Erythroblast (primary cell): ENCODE measurements at regions not wholly inside any gene's neighbourhood (a gene's known extent, or its start where the extent isn't known, plus 50 kb on each side); places are given as distances from the start of the nearest gene placed in this dataset.
"Not testable (repeated sequence)": the region's sequence is repeated elsewhere in the genome, so short reads cannot be mapped to it uniquely, and the experiment has no call there.

Source experiments
- DNase-seq, 2 experiments: peaks; one replicate each; lab custom pipeline; 2025; lab: John Stamatoyannopoulos, UW
- GATA1 ChIP-seq: IDR thresholded peaks from 2 replicates; pipeline ENCODE4 v1.6.1; 2011; ENCODE audit warnings: low read depth, mild to moderate bottlenecking, control low read depth, low read length, moderate library complexity
- POLR2A ChIP-seq: IDR thresholded peaks from 2 replicates; pipeline ENCODE4 v1.6.1; 2011; ENCODE audit warnings: mild to moderate bottlenecking, low read length

DNA sequence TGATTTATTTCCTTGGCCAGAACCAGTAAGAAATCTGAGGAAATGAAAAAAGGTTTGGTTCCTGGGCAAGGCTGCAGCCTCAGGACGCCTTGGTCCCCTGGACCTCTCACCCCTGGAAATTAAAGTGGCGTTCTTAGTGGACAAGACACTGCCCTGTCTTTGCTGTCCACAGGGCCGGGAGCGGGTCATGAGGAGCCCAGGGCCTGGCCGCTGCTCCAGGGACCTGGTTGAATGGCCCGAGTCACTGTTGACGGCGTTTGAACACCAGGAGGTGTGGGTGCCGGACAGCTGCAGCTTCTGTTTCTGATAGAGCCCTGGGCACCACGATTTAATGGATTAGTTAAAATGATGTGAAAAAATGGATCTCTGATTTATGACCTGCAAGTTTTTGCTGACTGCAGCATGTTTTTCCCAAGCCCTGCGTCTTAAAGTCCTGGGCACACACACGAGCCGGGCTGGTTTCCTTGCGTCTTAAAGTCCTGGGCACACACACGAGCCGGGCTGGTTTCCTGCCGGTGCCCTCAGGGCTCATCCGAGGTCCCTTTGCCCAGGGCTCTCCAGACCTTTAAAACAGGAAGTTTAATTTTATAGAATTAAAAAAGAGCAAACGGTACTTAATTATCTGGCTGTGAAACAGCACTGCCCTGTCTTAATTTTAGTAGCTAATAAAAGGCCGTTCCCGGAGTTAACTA lies 74.1 kb upstream of the ACTRT2 start:
- no peak for TF ChIP-seq GATA1
- no peak for TF ChIP-seq POLR2A
- DNase-seq: no peak

DNA sequence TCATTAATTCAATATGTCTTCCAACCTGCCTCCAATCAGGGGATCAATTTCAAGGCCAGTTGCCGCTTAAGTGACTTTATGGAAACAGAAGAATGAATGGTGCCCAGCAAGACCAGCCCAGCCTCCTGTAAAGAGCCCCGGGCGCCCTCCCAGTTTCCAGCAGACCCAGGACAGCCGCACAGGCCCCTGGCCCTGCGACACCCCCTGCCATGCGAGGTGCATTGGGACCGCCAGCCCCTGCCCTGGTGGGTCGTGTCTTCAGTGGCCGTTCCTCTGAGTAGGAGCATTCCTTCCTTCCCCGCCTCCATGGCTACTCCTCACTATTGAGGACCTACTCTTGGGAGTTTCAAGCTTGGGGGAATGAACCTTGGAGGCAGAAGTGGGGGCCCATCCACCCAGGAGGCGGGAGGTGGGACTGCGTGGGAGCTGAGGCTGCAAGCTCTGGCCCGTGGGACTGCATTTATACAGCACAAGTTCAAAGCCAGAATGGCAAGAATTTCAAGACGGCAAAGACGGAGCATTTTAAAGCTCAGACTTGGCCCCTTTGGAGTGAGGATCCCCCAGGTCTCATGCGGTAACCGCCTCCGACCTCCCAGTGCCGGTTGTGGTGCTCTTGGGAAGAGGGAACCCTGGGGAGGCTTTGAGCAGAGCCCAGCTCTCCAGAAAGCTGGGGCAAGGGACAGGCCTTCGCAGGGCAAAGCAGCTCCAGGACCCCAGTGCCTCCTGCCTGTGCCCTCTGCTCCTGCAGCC lies 73.1 kb upstream of the ACTRT2 start:
- TF ChIP-seq GATA1 (no peak), POLR2A (no peak)
- DNase-seq: no peak

DNA sequence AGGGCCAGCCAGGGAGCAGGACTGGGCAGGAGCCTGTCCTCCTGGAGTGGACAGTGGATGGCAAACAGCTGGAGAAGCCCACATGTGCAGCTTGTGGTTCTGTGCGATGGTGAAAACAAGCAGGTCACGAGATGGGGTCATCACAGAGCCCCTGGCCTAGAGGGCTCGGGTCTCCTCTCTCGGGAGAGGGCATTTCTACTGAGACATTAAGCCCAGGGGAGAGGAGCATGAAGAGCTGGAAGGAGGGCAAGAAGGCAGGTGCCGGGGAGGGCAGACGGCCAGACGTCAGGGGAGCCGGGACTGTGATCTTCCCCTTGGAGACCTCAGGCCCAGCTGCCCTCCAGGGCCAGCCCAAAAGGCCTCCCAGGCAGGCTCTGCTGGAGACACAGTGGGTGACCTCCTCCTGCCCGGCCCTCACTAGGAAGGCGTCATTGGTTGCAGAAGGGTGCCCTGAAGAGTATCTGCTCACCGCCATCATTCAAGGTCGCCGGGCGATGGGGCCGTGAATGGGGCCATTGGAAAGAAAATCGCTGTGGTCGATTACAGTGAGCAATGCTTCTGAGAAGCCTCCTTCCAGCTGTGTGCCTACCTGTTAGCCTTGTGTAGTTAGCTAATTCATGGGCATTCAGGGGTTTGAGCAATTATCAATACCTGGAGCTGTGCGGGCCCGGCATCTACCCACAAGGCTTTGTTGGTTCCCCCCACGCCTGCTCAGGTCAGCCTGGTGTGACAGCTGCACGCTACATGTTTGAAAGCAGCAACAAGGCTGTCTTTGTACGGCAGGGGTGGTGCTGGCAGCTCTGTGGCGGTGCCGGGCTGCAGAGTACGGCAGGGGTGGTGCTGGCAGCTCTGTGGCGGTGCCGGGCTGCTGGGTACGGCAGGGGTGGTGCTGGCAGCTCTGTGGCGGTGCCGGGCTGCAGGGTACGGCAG lies 72.3 kb upstream of the ACTRT2 start:
- TF ChIP-seq POLR2A (no peak), GATA1 (no peak)
- DNase-seq: no peak

DNA sequence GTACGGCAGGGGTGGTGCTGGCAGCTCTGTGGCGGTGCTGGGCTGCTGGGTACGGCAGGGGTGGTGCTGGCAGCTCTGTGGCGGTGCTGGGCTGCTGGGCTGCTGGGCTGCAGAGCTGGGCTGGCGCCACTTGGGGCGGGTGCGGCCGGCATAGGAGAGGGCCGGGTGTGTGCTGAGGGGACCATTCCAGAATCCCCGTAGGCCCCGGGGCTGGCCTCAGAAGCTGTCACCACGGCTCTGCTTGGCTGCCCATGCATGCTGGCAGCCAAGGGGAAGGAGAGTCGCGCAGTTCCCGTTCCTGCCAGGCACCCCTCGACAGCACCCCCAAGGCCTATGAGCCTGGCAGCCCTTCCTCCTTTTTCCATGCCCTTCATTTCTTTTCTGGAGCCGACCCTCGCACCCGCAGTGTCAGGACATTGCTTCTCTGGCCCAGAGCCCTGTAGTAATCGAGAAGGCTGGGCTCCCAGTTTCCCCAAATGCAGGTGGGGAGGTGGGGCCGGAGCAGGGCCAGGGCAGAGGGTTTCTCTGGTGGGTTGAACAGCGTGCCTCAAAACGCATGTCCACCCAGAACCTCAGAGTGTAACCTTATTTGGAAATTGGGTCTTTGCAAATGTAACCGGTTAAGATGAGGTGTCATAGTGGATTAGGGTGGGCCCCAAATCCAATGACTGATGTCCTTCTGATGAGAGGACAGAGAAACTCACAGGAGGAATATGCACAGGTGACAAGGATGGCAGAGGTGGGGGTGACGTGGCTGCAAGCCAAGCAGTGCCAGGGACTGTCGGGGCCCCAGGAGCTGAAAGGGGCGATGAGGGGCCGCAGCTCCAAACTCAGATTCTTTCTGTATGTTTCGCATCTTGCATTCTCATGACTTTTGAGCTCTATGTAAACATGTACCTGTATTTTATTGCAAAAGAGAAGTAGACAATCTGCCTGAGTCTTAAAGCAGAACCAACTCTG lies 71.0 kb upstream of the ACTRT2 start:
- no peak for DNase-seq
- TF ChIP-seq POLR2A: no peak
- TF ChIP-seq GATA1: no peak

DNA sequence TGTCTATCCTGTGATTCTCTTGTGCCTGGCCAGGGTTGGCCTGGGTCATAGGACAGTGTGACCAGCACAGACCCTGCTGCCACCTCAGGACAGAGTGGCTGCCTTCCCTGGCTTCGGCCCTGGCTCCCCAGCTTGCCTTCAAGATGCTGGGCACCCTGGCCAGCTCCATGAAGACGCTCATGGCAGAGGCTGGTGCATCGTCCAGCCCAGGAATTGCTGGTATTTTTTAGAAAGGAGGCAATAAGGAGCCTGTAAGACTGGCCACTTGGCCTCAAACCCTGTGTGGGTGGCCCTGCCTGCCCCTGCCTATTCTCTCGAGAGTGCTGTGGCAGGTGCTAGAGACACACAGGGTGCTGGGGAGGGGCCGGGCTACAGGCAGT lies 70.4 kb upstream of the ACTRT2 start:
- no peak for TF ChIP-seq POLR2A
- TF ChIP-seq GATA1: no peak
- no peak for DNase-seq

DNA sequence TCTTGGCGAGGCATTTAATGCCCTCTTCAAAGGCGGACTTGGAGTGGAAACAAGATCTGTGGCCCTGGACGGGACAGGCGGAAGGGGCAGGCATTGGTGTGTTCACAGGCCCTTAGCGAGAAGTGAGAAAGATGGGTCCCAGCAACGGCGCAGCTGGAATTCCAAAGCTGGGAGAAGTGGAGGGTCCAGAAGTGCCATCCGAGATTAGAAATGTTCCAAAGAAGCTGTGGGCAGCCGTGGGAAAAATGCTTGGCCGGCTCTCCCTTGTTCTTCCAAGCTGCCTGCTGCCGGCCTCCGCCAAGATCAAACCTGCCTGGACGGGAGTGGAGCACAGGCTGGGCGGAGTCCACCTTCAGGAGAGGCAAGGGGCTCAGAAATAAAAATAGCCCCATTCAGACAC lies 69.4 kb upstream of the ACTRT2 start:
- TF ChIP-seq GATA1: no peak
- TF ChIP-seq POLR2A: no peak
- no peak for DNase-seq

DNA sequence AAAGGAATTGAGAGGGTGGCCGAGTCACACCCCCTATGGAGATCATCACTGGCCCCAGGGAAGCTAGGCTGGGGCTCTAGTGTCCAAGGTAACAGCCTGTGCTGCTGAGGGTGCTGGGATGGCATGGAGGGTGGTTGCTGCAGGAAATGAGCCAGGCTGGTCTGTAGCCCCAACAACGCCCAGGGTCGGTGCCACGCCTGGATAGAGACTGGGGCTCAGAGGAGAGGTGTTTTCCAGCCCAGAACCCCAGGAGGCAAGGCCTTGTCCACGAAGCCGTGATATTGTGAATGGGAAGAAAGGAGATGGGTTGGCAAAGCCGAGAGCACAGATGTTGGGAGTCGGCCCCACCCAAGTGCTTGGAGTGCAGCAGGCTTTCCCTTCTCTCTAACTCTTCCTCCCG lies 68.9 kb upstream of the ACTRT2 start:
- no peak for DNase-seq
- TF ChIP-seq GATA1: no peak
- no peak for TF ChIP-seq POLR2A

DNA sequence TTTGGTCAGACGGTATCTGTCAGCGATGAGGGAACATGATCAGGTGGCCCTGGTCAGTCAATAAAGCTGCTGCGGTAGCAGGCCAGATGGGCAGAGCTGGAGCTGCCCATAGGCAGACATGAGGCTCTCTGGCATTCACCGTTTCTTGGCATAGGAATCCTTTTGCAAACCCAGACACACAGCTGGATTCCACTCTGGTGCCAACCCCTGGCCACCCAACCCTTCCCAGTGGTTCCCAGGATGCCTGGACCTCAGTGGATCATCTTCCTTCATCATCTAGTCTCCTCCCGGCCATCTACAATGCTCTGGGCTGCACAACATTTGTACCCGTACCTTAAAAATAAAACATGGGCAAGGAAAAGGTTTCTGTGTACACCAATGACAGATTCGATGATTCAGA lies 68.3 kb upstream of the ACTRT2 start:
- DNase-seq: no peak
- TF ChIP-seq GATA1: no peak
- TF ChIP-seq POLR2A: no peak

DNA sequence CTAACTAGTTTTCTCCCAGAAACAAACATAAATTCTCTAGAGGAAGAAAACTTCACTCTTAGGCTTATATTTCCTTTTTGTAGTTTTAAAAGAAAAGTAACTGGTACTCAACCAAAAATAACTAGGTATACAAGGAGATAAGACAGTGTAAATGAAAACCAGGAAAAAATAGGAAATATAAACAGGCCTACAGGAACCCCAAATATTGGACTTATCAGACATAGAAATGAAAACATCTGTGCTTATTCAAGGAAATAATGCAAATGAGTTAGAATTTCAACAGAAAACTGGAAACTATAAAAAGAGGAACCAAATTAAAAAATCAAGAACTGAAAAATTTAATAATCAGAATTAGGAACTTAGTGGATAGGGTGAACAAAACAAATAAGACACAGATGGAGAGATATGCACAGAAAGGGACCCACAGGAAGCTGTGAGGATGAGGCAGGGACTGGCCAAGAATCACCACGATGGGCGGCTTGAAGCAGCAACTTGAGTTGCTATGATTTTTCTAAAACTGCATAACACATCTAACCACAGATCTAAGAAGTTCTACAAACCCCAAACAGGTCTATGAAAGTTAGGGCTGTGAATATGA lies 67.5 kb upstream of the ACTRT2 start:
- TF ChIP-seq GATA1 (no peak), POLR2A (no peak)

DNA sequence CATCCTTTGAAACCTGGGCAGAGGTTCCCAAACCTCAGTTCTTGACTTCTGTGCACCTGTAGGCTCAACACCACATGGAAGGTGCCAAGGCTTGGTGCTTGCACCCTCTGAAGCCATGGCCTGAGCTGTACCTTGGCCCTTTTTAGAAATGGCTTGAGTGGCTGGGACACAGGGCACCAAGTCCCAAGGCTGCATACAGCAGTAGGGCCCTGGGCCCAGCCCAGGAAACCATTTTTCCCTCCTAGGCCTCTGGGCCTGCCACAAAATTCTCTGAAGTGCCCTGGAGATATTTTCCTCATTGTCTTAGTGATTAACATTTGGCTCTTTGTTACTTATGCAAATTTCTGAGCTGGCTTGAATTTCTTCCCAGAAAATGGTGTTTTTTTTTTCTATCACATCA lies 65.6 kb upstream of the ACTRT2 start:
- no peak for DNase-seq
- no peak for TF ChIP-seq GATA1
- no peak for TF ChIP-seq POLR2A

More for the DNA sequence above, 67.5 kb upstream of the ACTRT2 start:
- DNase-seq: no peak

DNA sequence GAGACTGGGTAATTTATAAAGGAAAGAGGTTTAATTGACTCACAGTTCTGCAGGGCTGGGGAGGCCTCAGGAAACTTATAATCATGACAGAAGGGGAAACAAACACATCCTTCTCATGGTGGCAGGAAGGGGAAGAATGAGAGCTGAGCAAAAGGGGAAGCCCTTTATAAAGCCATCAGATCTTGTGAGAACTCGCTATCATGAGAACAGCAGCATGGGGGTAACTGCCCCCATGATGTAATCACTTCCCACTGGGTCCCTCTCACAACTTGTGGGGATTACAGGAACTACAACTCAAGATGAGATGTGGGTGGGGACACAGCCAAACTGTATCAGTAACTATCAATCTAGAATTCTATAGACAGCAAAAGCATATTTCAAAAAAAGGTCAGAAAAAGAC lies 64.7 kb upstream of the ACTRT2 start:
- no peak for DNase-seq
- TF ChIP-seq POLR2A: no peak
- no peak for TF ChIP-seq GATA1

DNA sequence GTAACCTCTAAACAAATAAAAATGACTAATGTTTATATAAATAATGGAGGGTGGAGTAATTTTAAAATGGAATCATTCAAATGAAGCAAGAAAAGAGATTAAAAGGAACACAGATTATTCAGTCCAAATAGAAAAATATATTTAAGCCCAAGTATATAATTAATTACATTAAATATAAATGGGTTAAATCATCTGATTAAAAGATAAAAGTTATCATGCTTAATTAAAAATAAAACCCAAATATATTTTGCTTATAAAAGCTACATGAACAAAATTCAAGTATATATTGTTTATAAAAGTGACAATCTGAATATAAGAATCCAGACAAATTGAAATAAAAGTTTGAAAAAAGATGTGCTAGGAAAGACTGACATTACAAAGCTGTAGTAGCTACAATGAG lies 63.9 kb upstream of the ACTRT2 start:
- no peak for DNase-seq
- no peak for TF ChIP-seq GATA1
- no peak for TF ChIP-seq POLR2A

DNA sequence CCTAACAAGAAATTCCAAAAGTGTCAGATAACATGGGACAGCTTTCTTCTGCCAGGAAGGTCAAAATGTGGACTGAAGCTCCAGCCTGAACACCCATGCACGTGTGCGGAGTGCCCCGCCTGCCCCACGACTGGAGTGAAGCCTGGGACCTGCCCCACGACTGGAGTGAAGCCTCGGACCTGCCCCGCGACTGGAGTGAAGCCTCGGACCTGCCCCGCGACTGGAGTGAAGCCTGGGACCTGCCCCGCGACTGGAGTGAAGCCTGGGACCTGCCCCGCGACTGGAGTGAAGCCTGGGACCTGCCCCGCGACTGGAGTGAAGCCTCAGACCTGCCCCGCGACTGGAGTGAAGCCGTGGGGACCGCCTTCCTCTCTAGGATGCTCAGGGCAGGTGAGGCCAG lies 61.4 kb upstream of the ACTRT2 start:
- not testable (repeated sequence) for DNase-seq
